ENCODE measurements at regions not wholly inside any gene's neighbourhood (a gene's known extent, or its start where the extent isn't known, plus 50 kb on each side); places are given as distances from the start of the nearest gene placed in this dataset.

DNA sequence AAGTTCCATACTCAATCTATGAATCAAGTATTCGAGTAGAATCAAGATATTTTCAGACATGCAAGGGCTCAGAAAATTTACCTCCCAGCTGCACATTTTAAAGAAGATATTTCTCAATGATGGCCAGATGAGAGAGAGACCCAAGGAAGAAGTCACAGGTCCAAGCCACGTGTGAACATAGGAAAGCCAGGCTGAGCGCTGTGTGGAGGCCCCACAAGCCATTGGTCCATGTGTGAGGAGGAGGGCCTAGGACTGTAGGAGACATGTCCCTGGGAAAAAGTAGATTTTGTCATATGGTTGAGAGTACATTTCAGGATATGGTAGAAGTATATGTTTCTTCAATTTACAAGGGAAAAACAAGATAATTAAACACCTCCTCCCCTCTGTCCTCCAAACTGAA, 115.8 kb upstream of the RPS23 start:
- TF ChIP-seq EP300 (IDR thresholded peaks at IDR 0.05): no peak
- no peak for TF ChIP-seq SREBF2 (IDR thresholded peaks at IDR 0.05)
- TF ChIP-seq RCOR1 (IDR thresholded peaks at IDR 0.05; ENCODE audit: low read depth, low read length): no peak
- TF ChIP-seq, protein P1, sequence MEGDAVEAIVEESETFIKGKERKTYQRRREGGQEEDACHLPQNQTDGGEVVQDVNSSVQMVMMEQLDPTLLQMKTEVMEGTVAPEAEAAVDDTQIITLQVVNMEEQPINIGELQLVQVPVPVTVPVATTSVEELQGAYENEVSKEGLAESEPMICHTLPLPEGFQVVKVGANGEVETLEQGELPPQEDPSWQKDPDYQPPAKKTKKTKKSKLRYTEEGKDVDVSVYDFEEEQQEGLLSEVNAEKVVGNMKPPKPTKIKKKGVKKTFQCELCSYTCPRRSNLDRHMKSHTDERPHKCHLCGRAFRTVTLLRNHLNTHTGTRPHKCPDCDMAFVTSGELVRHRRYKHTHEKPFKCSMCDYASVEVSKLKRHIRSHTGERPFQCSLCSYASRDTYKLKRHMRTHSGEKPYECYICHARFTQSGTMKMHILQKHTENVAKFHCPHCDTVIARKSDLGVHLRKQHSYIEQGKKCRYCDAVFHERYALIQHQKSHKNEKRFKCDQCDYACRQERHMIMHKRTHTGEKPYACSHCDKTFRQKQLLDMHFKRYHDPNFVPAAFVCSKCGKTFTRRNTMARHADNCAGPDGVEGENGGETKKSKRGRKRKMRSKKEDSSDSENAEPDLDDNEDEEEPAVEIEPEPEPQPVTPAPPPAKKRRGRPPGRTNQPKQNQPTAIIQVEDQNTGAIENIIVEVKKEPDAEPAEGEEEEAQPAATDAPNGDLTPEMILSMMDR (IDR thresholded peaks at IDR 0.05): no peak
- TF ChIP-seq MAX (IDR thresholded peaks at IDR 0.05): no peak
- TF ChIP-seq POLR2A (IDR thresholded peaks at IDR 0.05; ENCODE audit: low read length): no peak
- no peak for TF ChIP-seq PHF8 (IDR thresholded peaks at IDR 0.05; ENCODE audit: borderline replicate concordance, low read depth)
- TF ChIP-seq RFX5 (IDR thresholded peaks at IDR 0.05): no peak
- no peak for TF ChIP-seq SMC3 (IDR thresholded peaks at IDR 0.05)
- TF ChIP-seq CBX8 (IDR thresholded peaks at IDR 0.05): no peak
- TF ChIP-seq MYC (IDR thresholded peaks at IDR 0.05; ENCODE audit: borderline replicate concordance, low read length): no peak
- no peak for TF ChIP-seq RNF2 (IDR thresholded peaks at IDR 0.05; ENCODE audit: borderline replicate concordance, low read depth)
